ENCODE measurements at regions not wholly inside any gene's neighbourhood (a gene's known extent, or its start where the extent isn't known, plus 50 kb on each side); places are given as distances from the start of the nearest gene placed in this dataset.

DNA sequence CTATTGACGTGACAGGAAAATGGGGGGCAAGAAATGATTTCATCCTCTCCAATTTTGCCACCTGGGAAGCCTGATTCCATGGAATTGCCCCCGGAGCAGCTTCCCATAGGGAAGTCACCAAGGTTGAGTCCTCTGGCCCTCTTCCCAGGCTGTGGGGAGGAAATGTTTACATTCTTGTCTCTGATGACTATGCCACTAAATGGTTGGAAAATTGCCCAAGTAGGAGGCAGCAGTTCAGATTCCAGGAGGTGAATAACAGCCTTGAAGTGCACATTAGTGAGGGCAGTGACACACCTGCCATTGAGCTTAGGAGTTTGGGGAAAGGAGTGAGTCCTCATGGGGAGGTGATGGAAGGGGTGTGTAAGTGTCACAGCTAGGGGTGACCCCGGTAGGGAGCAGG lies 449.2 kb upstream of the DCC start:
- TF ChIP-seq POLR2AphosphoS5 (IDR thresholded peaks at IDR 0.05) (peak in 2 of 3 donors; percentile 61 to 74), POLR2A (IDR thresholded peaks at IDR 0.05) (no peak)
- TF ChIP-seq, protein P1, sequence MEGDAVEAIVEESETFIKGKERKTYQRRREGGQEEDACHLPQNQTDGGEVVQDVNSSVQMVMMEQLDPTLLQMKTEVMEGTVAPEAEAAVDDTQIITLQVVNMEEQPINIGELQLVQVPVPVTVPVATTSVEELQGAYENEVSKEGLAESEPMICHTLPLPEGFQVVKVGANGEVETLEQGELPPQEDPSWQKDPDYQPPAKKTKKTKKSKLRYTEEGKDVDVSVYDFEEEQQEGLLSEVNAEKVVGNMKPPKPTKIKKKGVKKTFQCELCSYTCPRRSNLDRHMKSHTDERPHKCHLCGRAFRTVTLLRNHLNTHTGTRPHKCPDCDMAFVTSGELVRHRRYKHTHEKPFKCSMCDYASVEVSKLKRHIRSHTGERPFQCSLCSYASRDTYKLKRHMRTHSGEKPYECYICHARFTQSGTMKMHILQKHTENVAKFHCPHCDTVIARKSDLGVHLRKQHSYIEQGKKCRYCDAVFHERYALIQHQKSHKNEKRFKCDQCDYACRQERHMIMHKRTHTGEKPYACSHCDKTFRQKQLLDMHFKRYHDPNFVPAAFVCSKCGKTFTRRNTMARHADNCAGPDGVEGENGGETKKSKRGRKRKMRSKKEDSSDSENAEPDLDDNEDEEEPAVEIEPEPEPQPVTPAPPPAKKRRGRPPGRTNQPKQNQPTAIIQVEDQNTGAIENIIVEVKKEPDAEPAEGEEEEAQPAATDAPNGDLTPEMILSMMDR (IDR thresholded peaks at IDR 0.05) = no peak

Data from stomach (tissue), 4 donors.